ENCODE measurements at regions not wholly inside any gene's neighbourhood (a gene's known extent, or its start where the extent isn't known, plus 50 kb on each side); places are given as distances from the start of the nearest gene placed in this dataset.

DNA sequence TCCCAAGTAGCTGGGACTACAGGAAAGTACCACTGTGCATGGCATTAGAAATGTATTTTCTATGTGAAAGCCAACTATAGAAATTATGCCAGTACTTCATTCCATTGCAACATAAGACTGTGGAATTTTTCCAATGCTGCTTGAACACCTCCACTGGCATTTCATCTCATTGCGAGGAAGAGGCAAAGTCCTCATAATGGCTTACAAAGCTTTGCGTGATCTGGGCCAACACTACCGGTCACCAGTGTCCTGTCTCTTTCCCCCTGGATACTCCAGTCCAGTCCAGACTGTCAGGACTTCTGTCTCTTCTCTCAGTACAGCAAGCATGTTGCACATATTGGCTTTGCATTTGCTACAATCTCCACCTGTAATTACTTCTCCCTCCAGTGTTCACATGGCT lies 223.5 kb downstream of the GPD2 start:
- POLR2A ChIA-PET (ENCODE audit: unreplicated experiment), result interaction anchor here (0.5 kb wide), 1 partner anchor 257 kb away, joined by 10 read pairs; no protein-coding TSS in a partner anchor

More for the DNA sequence above, 223.5 kb downstream of the GPD2 start:
- TF ChIP-seq RFX5 (IDR thresholded peaks at IDR 0.05; ENCODE audit: low read depth, low read length) (no peak), SMC3 (IDR thresholded peaks at IDR 0.05; ENCODE audit: low read depth, low read length) (no peak), BHLHE40 (IDR thresholded peaks at IDR 0.05; ENCODE audit: low read depth, low read length) (no peak), CEBPB (IDR thresholded peaks at IDR 0.05; ENCODE audit: low read depth, low read length) (no peak), MAZ (IDR thresholded peaks at IDR 0.05; ENCODE audit: borderline replicate concordance, low read depth, low read length) (no peak), NFE2L2 (IDR thresholded peaks at IDR 0.05; ENCODE audit: low read depth, low read length) (no peak), RAD21 (IDR thresholded peaks at IDR 0.05; ENCODE audit: low read length) (no peak), POLR2A (IDR thresholded peaks at IDR 0.05; ENCODE audit: low read depth, low read length) (no peak), MXI1 (IDR thresholded peaks at IDR 0.05; ENCODE audit: borderline replicate concordance, low read depth, low read length) (no peak), RCOR1 (IDR thresholded peaks at IDR 0.05; ENCODE audit: insufficient replicate concordance, low read length) (no peak), MAFK (IDR thresholded peaks at IDR 0.05; ENCODE audit: low read depth, low read length) (no peak), CHD1 (IDR thresholded peaks at IDR 0.05; ENCODE audit: low read depth, low read length) (no peak)
- TF ChIP-seq, protein P1, sequence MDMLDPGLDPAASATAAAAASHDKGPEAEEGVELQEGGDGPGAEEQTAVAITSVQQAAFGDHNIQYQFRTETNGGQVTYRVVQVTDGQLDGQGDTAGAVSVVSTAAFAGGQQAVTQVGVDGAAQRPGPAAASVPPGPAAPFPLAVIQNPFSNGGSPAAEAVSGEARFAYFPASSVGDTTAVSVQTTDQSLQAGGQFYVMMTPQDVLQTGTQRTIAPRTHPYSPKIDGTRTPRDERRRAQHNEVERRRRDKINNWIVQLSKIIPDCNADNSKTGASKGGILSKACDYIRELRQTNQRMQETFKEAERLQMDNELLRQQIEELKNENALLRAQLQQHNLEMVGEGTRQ (IDR thresholded peaks at IDR 0.05; ENCODE audit: low read depth, low read length), result no peak
- TF ChIP-seq, protein P2, sequence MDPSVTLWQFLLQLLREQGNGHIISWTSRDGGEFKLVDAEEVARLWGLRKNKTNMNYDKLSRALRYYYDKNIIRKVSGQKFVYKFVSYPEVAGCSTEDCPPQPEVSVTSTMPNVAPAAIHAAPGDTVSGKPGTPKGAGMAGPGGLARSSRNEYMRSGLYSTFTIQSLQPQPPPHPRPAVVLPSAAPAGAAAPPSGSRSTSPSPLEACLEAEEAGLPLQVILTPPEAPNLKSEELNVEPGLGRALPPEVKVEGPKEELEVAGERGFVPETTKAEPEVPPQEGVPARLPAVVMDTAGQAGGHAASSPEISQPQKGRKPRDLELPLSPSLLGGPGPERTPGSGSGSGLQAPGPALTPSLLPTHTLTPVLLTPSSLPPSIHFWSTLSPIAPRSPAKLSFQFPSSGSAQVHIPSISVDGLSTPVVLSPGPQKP (IDR thresholded peaks at IDR 0.05; ENCODE audit: borderline replicate concordance, low read depth, low read length), result no peak
- ATAC-seq (ENCODE audit: low read depth) (no peak), DNase-seq (no peak)
- no peak overlapping the region for H2AK9ac ChIP-seq (replicated peaks; ENCODE audit: low read depth, low read length, poor library complexity)
- H2BK5ac ChIP-seq (ENCODE audit: low read depth, low read length, poor library complexity, severe bottlenecking), result no peak overlapping the region
- no peak overlapping the region for H3K56ac ChIP-seq (ENCODE audit: extremely low read depth, insufficient read depth, low read length)
- H3K9me1 ChIP-seq (ENCODE audit: insufficient read depth, low read length), result no peaks in the 10 kb centered on the region
- H2AK5ac ChIP-seq (ENCODE audit: low read depth, low read length), result no peak overlapping the region
- H3K23ac ChIP-seq (ENCODE audit: low read depth, low read length), result no peak overlapping the region
- CTCF ChIA-PET, result no interaction called here
- no peak overlapping the region for H2BK15ac ChIP-seq (ENCODE audit: low read depth, low read length)
- H3K27me3 ChIP-seq (ENCODE audit: control insufficient read depth, insufficient read depth, low read length), result no peaks in the 10 kb centered on the region
- dilution Hi-C loops (cut with HindIII; ENCODE audit: low sequenced_read_pairs, unreplicated experiment) (no loop called here), in situ Hi-C loops (cut with MboI; ENCODE audit: low sequenced_read_pairs) (no loop called here), intact Hi-C loops (cut with micrococcal nuclease) (no loop called here)
- H3K4me3 ChIP-seq (ENCODE audit: insufficient read depth, low read depth, low read length), result no peak overlapping the region
- no peaks in the 10 kb centered on the region for H3K79me1 ChIP-seq (ENCODE audit: low read depth in 1 of 2, low read length in 2 of 2)
- H2BK120ac ChIP-seq (ENCODE audit: low read depth, low read length), result no peak overlapping the region
- no peak overlapping the region for H2AFZ ChIP-seq (replicated peaks; ENCODE audit: low read length, poor library complexity)
- no peak overlapping the region for H3K4me2 ChIP-seq (ENCODE audit: low read depth, low read length)
- H3K9ac ChIP-seq (ENCODE audit: low read depth, low read length), result no peak overlapping the region
- no peak overlapping the region for H3K27ac ChIP-seq (ENCODE audit: insufficient read depth, low read length)
- BruUV-seq (replicated peaks), result no TSS peak
- no peak overlapping the region for H3K14ac ChIP-seq (replicated peaks; ENCODE audit: low read depth, low read length)
- H2BK20ac ChIP-seq (ENCODE audit: low read depth, low read length), result no peak overlapping the region
- H3K18ac ChIP-seq (ENCODE audit: low read depth, low read length), result no peak overlapping the region
- H3K36me3 ChIP-seq (ENCODE audit: control insufficient read depth, insufficient read depth, low read length), result no peaks in the 10 kb centered on the region
- 97% methylated on average over 2 of the region's 3 CpGs; no CpG with 5 or more reads in 1 of the 2 experiments for WGBS, 2 experiments (ENCODE audit: extremely low coverage in 2 of 2, insufficient read length in 1 of 2)
- H3K4ac ChIP-seq (ENCODE audit: low read depth, low read length), result no peak overlapping the region
- H4K8ac ChIP-seq (ENCODE audit: low read depth in 2 of 2, low read length in 2 of 2), result no peak overlapping the region
- no peaks in the 10 kb centered on the region for H3K9me3 ChIP-seq (ENCODE audit: control insufficient read depth, insufficient read depth, low read length)
- no peaks in the 10 kb centered on the region for H4K20me1 ChIP-seq (ENCODE audit: insufficient read depth, low read length)
- no peak overlapping the region for H4K91ac ChIP-seq (ENCODE audit: insufficient read depth, low read depth, low read length)
- no peaks in the 10 kb centered on the region for H3K4me1 ChIP-seq (ENCODE audit: control insufficient read depth, insufficient read depth, low read length)
- H4K5ac ChIP-seq (ENCODE audit: low read depth, low read length), result no peak overlapping the region

All from IMR-90 (cell line).